ENCODE measurements at regions not wholly inside any gene's neighbourhood (a gene's known extent, or its start where the extent isn't known, plus 50 kb on each side); places are given as distances from the start of the nearest gene placed in this dataset.

- TF ChIP-seq POLR2A (IDR thresholded peaks at IDR 0.05) (no peak), CTCF (IDR thresholded peaks at IDR 0.05) (no peak)
These were observed 64.3 kb upstream of the CITED2 start for GRCh38 chr6:139438775-139439174.

Measured in heart left ventricle (tissue), 13 donors.